WTC11 (cell line): ENCODE measurements at regions not wholly inside any gene's neighbourhood (a gene's known extent, or its start where the extent isn't known, plus 50 kb on each side); places are given as distances from the start of the nearest gene placed in this dataset.

Experiments
- ATAC-seq: fragments of 200-7000 bp; cut with Tn5 transposase; 2 replicates; pipeline ENCODE4 v1.10.0; 2021; ENCODE audit warnings: mild to moderate bottlenecking, moderate library complexity
- CTCF ChIA-PET: fragments of 300-600 bp; sonication (Branson Sonifier 250); formaldehyde crosslinking; loops from one replicate; lab custom pipeline; 2021; ENCODE audit warnings: antibody characterized with exemption; lab: Charles Lee
- POLR2A ChIA-PET: fragments of 350-600 bp; sonication (Branson Sonifier 250); formaldehyde crosslinking; loops from one replicate; lab custom pipeline; 2021; ENCODE audit warnings: antibody characterized with exemption; lab: Charles Lee
- DNase-seq: peaks from one replicate; pipeline ENCODE4 v3.0.0; 2021; ENCODE audit warnings: low spot score
- H3K27ac Mint-ChIP-seq: 2 replicates; pipeline ENCODE4 v1.8.0; 2021; ENCODE audit warnings: mixed read lengths
- H3K27me3 Mint-ChIP-seq: 2 replicates; pipeline ENCODE4 v1.8.0; 2021; ENCODE audit warnings: low read depth, mild to moderate bottlenecking, moderate library complexity, mixed read lengths
- H3K36me3 Mint-ChIP-seq: 2 replicates; pipeline ENCODE4 v1.8.0; 2021; ENCODE audit warnings: mixed read lengths
- H3K4me1 Mint-ChIP-seq: 2 replicates; pipeline ENCODE4 v1.8.0; 2022; ENCODE audit warnings: mixed read lengths
- H3K4me3 Mint-ChIP-seq: 2 replicates; pipeline ENCODE4 v1.8.0; 2021; ENCODE audit warnings: mild to moderate bottlenecking, moderate library complexity, mixed read lengths
- H3K9me3 Mint-ChIP-seq: 2 replicates; pipeline ENCODE4 v1.8.0; 2021; ENCODE audit warnings: mixed read lengths
- ARID4B ChIP-seq: sonication (generic); formaldehyde crosslinking; IDR thresholded peaks from 2 replicates; pipeline ENCODE4 v1.8.0; 2023; ENCODE audit warnings: missing genetic modification reagents, mild to moderate bottlenecking, borderline replicate concordance
- ATF1 ChIP-seq: sonication (generic); formaldehyde crosslinking; IDR thresholded peaks from 2 replicates; pipeline ENCODE4 v1.8.1; 2023; ENCODE audit warnings: mild to moderate bottlenecking, moderate library complexity, missing genetic modification reagents
- ATF2 ChIP-seq: sonication (generic); formaldehyde crosslinking; IDR thresholded peaks from 2 replicates; pipeline ENCODE4 v1.8.1; 2022; ENCODE audit warnings: low read depth, missing genetic modification reagents, borderline replicate concordance
- CDX4 ChIP-seq: fragments of 250-450 bp; sonication (Bioruptor Pico); IDR thresholded peaks from 2 replicates; pipeline ENCODE4 v1.9.0; 2021; ENCODE audit warnings: moderate library complexity, mild to moderate bottlenecking, inconsistent platforms, borderline replicate concordance
- E2F1 ChIP-seq: sonication (generic); formaldehyde crosslinking; IDR thresholded peaks from 2 replicates; pipeline ENCODE4 v1.8.0; 2022; ENCODE audit warnings: mild to moderate bottlenecking, missing genetic modification reagents
- ERG ChIP-seq: fragments of 250-450 bp; sonication (Bioruptor Pico); IDR thresholded peaks from 2 replicates; pipeline ENCODE4 v1.8.0; 2021; ENCODE audit warnings: mild to moderate bottlenecking
- FOXP1 ChIP-seq: sonication (generic); formaldehyde crosslinking; IDR thresholded peaks from 2 replicates; pipeline ENCODE4 v1.8.0; 2022; ENCODE audit warnings: missing genetic modification reagents, mild to moderate bottlenecking, moderate library complexity, borderline replicate concordance
- GTF2I ChIP-seq: fragments of 250-450 bp; sonication (Bioruptor Pico); conservative IDR thresholded peaks from 2 replicates; pipeline ENCODE4 v1.4.0; 2021; ENCODE audit warnings: mild to moderate bottlenecking
- MAX ChIP-seq: sonication (generic); formaldehyde crosslinking; IDR thresholded peaks from 2 replicates; pipeline ENCODE4 v1.8.0; 2022; ENCODE audit warnings: mild to moderate bottlenecking, missing genetic modification reagents
- PRRX2 ChIP-seq: fragments of 250-450 bp; sonication (Bioruptor Pico); IDR thresholded peaks from 2 replicates; pipeline ENCODE4 v1.8.0; 2021; ENCODE audit warnings: mild to moderate bottlenecking
- SMAD3 ChIP-seq: sonication (generic); formaldehyde crosslinking; IDR thresholded peaks from 2 replicates; pipeline ENCODE4 v1.8.0; 2022; ENCODE audit warnings: missing genetic modification reagents, mild to moderate bottlenecking, borderline replicate concordance
- USF1 ChIP-seq: sonication (generic); formaldehyde crosslinking; IDR thresholded peaks from 2 replicates; pipeline ENCODE4 v1.8.0; 2022; ENCODE audit warnings: mild to moderate bottlenecking, missing genetic modification reagents
- ZNF281 ChIP-seq: sonication (generic); formaldehyde crosslinking; IDR thresholded peaks from 2 replicates; pipeline ENCODE4 v1.8.0; 2023; ENCODE audit warnings: mild to moderate bottlenecking, missing genetic modification reagents

GRCh38 chr9:82535432-82535998 lies 527.4 kb downstream of the RASEF start (continued):
- TF ChIP-seq ARID4B (CRISPR knock-in tag) (no peak), SMAD3 (no peak)

- POLR2A ChIA-PET: no interaction called here
- TF ChIP-seq CDX4 (CRISPR knock-in tag): no peak
- Mint-ChIP-seq H3K27ac (no peak overlapping the region), H3K4me1 (no peaks in the 10 kb centered on the region), H3K27me3 (no peaks in the 10 kb centered on the region), H3K4me3 (no peak overlapping the region), H3K9me3 (no peaks in the 10 kb centered on the region), H3K36me3 (no peaks in the 10 kb centered on the region)
- CTCF ChIA-PET: no interaction called here
- DNase-seq (no peak), ATAC-seq (no peak)
Measured at GRCh38 chr9:82538634-82539033, 524.3 kb downstream of the RASEF start.

GRCh38 chr9:82539146-82539545 lies 523.8 kb downstream of the RASEF start:
- H3K4me1 Mint-ChIP-seq: no peaks in the 10 kb centered on the region
- CTCF ChIA-PET: no interaction called here
- no peaks in the 10 kb centered on the region for H3K36me3 Mint-ChIP-seq
- H3K27me3 Mint-ChIP-seq: no peaks in the 10 kb centered on the region
- no peak overlapping the region for H3K4me3 Mint-ChIP-seq
- TF ChIP-seq PRRX2 (CRISPR knock-in tag) (no peak), ZNF281 (CRISPR knock-in tag) (no peak), ATF1 (CRISPR knock-in tag) (no peak), GTF2I (CRISPR knock-in tag) (no peak), FOXP1 (CRISPR knock-in tag) (no peak), USF1 (CRISPR knock-in tag) (no peak), ATF2 (CRISPR knock-in tag) (no peak), ARID4B (CRISPR knock-in tag) (no peak), ERG (CRISPR knock-in tag) (no peak), E2F1 (CRISPR knock-in tag) (no peak), MAX (CRISPR knock-in tag) (no peak)
- TF ChIP-seq, all 79 proteins: peak for 0
- no peak for DNase-seq
- peaks cover 2% of the 10 kb centered on the region; the same call in 1 of the 2 replicates for H3K9me3 Mint-ChIP-seq
- POLR2A ChIA-PET: no interaction called here
- ATAC-seq: no peak
- no peak overlapping the region for H3K27ac Mint-ChIP-seq
